Ovary (tissue), 3 donors: ENCODE measurements at regions not wholly inside any gene's neighbourhood (a gene's known extent, or its start where the extent isn't known, plus 50 kb on each side); places are given as distances from the start of the nearest gene placed in this dataset.

ENCODE experiments used
- CTCF ChIP-seq, 3 donors: fragments of 450-650 bp in 2 of 3; fragments of 200-600 bp in 1 of 3; IDR thresholded peaks; one replicate each; pipeline versions ENCODE4 v1.5.1 to v1.8.0; 2016 to 2022; ENCODE audit warnings: antibody characterized with exemption in 3 of 3, mild to moderate bottlenecking in 1 of 3
- EP300 ChIP-seq: sonication (generic); formaldehyde crosslinking; IDR thresholded peaks from one replicate; pipeline ENCODE4 v1.6.1; 2017; ENCODE audit warnings: antibody characterized with exemption
- POLR2A ChIP-seq: fragments of 450-650 bp; IDR thresholded peaks from one replicate; pipeline ENCODE4 v1.6.1; 2017; ENCODE audit warnings: antibody characterized with exemption, mild to moderate bottlenecking, moderate library complexity
- donor health status: DM: no; HTN: no; CAD: no.

GRCh38 chr16:64669573-64669972, 452.3 kb downstream of the CDH11 start:
- TF ChIP-seq POLR2A (no peak), EP300 (no peak), CTCF (IDR thresholded peaks at IDR 0.05) (no peak)
